ENCODE measurements at regions not wholly inside any gene's neighbourhood (a gene's known extent, or its start where the extent isn't known, plus 50 kb on each side); places are given as distances from the start of the nearest gene placed in this dataset.

DNA sequence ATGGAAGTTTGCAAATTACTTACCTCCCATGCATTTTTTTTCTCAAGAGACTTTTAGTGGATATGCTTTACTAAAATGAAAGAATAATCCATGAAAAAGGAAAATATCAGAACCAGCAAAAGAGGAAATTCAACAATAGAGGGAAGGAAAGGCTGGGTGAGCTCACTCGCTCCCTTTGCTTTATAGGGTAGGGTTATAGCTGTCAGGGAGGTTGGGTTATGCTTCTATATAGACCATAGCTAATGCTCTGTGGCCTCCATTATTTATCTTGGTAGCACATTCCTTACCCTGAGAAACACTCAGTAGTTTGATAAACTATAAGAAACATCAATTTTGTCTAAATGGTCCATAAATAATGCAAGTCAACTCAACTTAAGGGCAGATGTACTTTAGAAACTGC is 215.9 kb upstream of the FAR2 start:
- no peak for DNase-seq (ENCODE audit: low read depth in 3 of 3, low spot score in 2 of 3)

DNA sequence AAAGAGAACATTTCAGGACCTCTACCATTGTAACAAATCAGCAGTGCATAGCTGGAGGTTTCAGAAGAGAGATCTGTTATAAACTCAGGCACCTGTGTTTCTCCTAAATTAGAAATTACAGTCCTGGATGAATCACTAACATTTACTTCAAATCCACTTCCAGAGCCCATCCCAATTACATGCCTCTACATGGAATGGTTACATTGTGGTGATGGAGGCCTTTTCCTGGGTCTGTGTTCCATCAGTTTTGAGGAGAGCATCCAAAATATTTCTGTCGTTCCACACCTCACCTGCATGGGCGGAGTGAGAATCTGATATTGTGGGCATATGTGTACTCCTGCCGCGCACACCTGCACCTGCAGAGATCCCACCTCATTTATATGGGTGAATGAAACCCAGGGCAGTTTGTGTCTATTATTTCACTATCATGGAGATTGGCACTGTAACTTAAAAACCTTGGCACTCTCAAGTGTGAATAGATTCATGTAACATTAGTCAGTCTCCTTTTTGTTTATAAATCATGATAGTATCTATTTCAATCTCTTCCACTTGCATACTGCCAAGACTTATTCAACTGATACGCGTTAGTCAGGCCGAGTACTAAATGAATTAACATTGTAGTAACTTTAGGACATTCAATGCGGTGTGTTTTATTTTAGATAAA is 215.1 kb upstream of the FAR2 start:
- no peak for DNase-seq (ENCODE audit: low read depth in 3 of 3, low spot score in 2 of 3)

DNA sequence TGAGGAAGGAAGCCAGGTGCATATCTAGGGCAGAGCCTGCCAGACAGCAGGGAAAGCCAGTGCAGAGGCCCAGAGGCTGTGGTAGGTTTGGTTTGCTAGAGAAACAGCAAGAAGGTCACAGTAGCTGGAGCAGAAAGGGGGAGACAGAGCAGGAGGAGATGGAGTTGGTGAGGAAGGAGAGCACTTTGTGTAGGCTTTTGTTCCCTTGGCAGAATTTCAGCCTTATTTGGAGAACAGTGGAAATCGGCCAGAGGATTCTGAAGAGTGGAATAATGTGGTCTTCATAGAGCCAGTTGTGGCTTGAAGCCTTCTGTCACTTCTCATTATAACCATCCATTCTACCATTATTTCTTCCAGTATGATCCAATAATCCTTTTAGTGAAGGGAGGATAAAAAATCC is 212.9 kb upstream of the FAR2 start:
- no peak for DNase-seq (ENCODE audit: low read depth in 3 of 3, low spot score in 2 of 3)

DNA sequence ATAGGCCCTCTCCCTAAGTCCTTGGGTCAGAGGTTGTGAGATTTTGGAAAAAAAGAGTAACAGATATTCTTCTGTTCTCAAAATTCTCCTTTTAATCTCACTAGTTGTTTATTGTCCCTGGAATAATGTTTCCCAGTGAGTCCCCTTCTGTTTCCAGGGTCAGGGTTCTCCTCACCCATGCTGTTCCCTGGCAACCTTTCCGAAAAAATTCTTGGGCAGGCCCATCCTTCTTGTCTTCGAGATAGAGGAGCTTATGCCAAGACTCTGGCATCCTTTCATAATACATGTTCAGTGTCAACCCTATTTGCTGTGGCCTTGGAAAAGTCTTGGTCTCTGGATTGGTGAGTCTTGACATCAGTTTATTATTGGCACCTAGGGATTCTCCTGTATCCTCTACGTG is 212.4 kb upstream of the FAR2 start:
- no peak for DNase-seq (ENCODE audit: low read depth in 3 of 3, low spot score in 2 of 3)

DNA sequence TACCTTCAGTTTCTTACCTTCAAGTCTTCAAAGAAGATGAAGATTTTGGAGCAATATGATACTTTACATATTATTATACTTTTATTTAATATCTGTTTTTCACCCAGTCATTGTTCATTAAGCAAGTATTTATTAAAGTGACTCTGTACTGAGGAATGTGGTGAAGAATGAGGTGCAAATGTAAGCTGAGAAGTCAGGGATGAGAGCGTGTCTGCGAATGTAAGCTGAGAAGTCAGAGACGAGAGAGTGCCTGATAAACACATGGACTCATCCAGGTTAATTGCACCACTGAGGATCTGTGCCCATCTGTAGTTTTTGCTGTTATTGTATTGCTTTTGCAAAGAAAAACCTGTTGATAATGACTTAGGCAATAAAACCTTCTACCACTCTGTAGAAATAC is 211.9 kb upstream of the FAR2 start:
- no peak for DNase-seq (ENCODE audit: low read depth in 3 of 3, low spot score in 2 of 3)

DNA sequence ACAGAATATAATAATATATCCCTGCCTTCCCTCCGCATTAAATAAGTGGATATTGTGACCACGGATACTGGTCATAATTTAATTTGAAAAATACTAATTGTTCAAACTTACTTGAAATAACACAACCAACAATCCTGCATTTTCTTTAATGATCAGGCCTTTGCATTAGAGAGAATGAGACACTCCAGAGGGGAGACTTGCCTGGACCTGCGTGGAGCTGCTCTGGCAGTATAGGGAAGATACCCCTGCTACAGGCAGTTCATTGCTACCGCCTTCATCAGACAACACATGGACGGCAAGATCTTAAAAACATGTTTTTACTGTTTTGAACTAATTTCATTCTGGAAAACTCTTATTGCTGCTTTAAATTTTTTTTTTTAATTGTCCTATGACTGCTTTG is 211.0 kb upstream of the FAR2 start:
- DNase-seq (ENCODE audit: low read depth in 3 of 3, low spot score in 2 of 3): no peak

DNA sequence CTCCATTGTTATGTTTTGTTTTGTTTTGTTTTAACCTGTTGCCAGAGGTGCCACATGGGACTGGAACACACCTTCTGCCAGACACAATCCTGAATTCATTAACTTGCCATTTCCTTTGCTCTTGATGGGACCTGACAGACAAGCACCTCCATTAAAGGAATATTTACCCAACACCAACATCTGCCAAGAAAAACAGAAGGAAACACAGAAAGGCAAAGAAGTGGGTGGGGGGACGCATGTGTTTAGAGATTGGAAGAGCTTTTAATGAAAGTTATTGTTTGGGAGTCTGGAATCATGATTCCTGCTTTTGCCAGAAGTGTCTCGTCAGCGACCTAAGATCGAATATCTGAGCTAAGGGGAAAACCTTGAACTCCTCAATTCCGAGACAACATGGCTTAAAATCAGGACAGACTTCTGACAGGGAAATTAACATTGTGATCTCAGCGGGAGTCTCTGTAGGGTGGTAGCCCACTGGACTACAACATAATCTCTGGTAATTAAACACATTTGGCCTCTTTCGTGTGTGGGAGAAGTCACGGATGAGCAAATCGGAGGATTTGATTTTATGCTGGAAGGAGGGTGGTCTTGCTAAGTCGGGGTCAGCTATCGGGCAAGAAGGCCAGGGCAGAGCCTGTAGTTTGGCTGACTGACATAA is 210.4 kb upstream of the FAR2 start:
- no peak for DNase-seq (ENCODE audit: low read depth in 3 of 3, low spot score in 2 of 3)

DNA sequence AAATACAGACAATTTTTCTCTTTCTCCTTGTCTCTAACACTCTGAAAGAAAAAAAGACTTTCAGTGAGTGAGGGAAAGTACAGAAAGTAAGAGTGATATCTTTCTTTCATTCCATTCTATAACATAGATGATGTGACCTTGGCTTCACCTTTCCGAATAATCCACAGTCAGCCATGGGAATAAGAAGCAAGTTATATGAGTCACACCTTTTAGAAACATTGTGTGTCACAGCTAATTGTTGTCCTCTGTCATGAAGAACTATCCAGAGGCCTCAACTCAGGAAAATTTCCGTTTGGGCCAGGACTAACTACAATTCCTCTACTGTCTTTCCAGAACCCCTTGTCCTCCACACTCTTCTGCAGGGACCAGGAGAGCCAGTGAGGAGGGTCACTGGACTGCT is 209.7 kb upstream of the FAR2 start:
- DNase-seq (ENCODE audit: low read depth in 3 of 3, low spot score in 2 of 3): no peak

DNA sequence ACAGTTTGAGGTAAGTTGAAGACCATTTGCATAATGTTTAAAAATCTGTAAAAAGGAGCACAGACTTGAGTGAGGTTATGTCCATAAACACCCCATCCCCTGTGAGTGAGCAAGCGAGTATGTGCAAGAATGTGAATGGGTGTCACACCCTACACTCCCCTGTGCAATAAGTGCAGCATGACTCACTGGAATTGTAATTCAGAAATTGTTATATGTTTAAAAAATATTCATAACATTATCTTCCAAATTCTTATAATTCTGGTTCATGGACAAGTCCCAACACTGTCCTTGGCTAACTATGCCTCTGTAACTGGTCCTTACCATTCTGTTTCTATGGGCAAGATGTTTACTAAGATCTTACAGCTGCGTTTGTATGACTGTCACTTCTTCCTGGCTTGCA is 207.8 kb upstream of the FAR2 start:
- DNase-seq (ENCODE audit: low read depth in 3 of 3, low spot score in 2 of 3): no peak

DNA sequence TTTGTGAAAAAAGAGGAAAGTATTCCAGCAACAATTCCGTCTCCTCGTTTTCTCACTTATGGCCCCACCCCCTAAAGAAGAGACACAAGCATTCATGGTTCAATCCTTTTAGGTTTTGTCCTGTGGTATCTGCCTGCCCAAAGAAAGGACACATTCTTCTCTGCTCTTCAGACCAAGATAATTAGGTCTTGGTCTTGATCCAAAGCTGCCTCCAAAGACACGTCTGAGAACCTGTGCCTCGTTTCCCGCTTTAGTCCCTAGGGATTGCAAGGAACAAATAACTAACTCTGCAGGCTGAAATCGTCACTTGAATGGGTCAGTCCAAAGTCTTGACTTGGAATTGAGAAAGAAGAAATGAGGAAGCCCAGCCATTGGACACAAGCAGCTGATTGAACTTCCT is 202.7 kb upstream of the FAR2 start:
- no peak for DNase-seq (ENCODE audit: low read depth in 3 of 3, low spot score in 2 of 3)

DNA sequence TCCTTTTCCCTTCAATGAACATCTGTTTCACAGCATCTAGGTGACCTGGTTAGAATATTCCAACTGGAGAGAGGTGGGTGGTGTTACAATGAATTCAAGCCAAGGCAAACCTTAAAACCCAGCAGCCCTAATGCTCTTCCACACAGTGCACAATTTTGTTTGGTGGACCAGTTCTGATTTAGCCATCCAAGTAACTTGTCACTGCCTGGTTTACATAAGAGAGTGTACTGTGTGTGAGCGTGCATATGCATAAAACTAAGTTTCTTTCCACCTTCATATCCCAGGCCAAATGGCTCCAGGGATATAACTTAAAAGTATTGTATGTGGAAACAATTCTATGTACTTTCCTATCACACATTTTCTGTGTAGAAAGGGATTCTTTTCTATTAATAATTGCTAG is 200.4 kb upstream of the FAR2 start:
- no peak for DNase-seq (ENCODE audit: low read depth in 3 of 3, low spot score in 2 of 3)

DNA sequence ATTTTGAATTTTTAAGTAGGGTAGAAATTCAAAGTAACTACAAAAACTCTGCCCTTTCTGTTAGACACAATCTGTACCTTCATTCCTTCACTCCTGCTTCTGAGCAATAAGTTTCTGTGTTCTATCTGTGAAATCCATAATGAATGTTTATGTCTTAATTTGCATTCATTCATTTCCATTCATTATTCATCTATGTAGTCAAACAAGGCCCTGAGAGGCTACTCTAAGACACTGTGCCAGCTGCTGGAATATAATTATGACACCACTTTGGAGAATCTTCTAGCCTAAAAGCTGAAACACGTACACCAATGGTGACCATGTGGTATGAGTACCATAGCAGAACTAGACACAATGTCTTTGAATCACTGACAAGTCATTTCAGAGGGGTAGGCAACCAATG is 199.9 kb upstream of the FAR2 start:
- no peak for DNase-seq (ENCODE audit: low read depth in 3 of 3, low spot score in 2 of 3)

DNA sequence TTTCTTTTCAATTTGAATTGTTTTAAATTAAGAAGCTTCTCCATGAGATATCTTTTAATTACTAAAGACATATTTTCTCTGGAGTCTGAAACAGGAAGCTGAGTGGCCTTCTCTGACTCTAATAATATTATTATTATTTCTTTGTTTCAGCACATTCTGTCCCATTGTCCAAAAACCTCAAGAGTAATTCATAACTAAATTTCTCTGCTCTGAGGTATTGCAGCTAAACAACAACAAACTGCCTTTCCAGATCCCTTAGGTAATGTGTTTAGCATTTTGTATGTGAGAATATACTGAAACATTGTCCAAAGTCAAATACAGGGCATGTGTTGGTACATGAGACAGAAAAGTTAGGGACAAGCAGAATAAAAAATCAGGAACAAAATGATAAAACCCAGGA is 199.0 kb upstream of the FAR2 start:
- DNase-seq (ENCODE audit: low read depth in 3 of 3, low spot score in 2 of 3): no peak

DNA sequence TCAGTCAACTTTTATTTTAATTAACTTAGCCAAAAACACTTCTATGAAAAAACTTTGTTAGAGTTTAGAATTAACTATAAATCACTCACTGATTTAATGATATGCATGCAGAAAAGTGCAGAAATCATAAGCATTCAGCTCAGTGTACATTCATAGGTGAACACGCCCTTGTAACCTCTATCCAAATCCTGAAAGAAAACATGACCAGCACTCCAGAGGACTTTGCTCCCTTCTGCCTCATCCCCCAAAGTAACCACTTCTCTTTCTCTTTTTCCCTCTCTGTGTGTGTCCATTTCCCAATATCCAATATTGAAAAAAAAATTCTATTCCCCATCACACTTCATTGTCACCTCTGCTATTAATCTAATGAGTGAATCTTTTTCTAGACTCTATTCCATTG is 197.1 kb upstream of the FAR2 start:
- DNase-seq (ENCODE audit: low read depth in 3 of 3, low spot score in 2 of 3): no peak

DNA sequence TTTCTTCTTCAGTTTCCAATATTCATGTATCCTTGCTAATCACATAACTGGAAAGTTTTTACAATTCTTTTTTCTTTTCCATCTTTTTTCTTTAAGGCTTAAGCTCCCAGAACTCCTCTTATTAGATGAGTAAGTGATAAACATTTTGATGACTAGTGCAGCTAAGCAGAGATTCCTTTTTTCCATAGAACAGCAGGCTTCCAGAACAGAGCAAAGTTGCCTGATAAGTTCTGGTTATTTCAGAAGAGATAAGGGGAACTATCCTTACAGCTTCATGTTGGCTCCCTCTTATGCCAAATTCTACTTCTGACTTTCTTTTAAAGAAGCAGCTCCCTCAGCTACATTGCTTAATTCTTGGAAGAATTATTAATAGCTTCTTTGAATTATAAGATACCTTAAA is 194.7 kb upstream of the FAR2 start:
- DNase-seq (ENCODE audit: low read depth in 3 of 3, low spot score in 2 of 3): no peak

DNA sequence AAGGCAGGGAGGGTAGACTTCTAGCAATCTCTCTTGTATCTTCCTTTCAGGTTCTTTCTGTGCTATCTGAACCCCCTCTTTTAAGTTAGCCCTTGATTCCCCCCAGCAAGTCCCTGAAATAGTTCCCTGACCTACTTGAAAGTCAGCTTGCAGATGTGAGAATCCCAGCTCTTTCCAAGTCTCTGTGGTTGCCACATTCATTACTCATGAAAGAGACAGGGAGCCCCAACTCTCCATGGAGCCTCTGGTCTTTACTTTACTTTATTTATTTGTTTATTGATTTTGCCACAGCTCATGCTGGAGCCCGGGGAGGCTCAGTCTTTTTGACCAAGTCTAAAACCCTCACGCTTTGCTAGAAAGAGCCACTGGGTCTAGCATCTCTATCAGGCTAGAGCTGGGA is 193.6 kb upstream of the FAR2 start:
- no peak for DNase-seq (ENCODE audit: low read depth in 3 of 3, low spot score in 2 of 3)

DNA sequence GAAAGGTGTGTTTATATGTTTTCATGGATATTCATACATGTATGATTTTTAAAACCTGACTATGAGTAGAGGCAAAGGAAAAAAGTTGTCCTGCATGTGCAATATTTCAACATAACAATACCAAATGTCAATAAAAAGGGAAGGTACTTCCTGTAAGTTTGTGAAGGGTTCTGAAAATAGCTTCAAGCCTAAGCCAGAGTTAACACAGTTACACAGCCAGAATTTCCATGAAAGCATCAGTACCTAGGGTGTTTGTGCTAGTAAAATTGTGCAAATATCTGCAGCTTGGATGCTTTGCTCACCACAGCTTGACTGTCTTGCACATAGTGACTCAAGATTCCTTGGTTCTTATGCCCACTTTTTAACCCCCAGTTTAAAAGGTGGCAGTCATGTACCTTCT is 193.1 kb upstream of the FAR2 start:
- no peak for DNase-seq (ENCODE audit: low read depth in 3 of 3, low spot score in 2 of 3)

DNA sequence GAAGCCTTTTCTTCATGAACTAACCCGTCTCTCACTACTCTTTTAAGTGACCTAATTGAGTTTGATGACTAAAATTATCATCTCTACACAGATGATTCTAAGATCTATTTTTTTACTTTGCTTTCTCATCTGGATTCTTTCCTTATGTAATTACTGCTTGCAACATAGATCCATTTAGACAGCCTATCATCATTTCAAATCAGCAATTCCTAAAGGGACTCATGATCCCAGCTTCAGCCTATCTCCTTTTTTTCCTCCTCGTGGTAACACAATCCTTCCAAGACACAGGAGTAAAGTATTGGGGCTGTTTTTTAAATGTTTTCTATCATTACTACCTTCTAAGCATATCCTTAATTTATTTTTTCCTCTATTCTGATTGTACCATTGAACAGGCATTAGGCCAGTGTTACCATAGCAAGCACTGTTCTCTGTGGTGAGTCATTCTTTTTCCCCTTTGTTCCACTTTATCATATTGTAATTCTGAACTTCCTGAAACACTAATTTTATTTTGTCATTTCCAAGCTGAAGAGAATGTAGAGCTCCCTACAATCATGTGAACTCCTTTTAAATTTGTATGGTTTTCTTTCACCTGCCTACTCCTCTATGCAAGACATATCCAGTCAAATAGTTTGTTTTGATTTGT is 190.4 kb upstream of the FAR2 start:
- no peak for DNase-seq (ENCODE audit: low read depth in 3 of 3, low spot score in 2 of 3)

DNA sequence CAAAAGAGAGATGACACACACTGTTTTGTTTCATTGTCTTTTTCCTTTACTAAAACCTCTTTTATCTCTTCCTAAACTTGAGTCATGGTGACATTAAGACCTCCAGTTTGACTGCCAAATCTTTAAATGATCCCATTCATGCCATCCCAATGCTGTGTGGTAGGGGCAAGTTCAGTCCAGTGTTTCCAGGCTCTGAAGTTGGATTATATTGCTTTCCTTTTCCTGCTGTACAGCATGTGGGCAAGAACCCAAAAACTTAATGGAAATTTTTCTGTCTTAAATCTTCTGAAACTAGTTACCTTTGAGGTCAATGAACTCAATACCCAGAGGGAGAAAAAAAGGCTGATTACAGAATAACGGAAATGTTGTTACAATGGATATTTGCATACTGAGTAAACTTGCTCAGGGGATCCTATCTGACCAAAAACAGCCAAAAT is 187.1 kb upstream of the FAR2 start:
- DNase-seq (ENCODE audit: low read depth in 3 of 3, low spot score in 2 of 3): no peak

DNA sequence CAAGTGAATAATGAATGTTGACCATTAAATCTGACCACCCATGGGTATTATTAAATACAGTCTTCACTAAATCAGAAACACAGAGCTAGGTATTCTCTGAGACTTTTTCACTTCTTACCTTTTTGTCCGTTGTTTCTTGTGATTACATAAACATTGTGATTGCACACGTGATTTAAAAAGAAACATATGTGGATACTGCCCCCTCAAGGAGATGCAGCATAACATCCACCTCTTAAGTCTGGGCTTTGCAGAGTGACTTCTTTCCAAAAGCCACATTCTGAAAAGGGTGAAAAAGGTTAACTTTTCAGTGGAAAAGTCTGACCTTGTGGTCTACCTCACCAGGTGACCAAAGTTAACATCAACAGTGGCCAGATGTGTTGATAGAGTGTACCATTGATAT is 185.5 kb upstream of the FAR2 start:
- DNase-seq (ENCODE audit: low read depth in 3 of 3, low spot score in 2 of 3): no peak

DNA sequence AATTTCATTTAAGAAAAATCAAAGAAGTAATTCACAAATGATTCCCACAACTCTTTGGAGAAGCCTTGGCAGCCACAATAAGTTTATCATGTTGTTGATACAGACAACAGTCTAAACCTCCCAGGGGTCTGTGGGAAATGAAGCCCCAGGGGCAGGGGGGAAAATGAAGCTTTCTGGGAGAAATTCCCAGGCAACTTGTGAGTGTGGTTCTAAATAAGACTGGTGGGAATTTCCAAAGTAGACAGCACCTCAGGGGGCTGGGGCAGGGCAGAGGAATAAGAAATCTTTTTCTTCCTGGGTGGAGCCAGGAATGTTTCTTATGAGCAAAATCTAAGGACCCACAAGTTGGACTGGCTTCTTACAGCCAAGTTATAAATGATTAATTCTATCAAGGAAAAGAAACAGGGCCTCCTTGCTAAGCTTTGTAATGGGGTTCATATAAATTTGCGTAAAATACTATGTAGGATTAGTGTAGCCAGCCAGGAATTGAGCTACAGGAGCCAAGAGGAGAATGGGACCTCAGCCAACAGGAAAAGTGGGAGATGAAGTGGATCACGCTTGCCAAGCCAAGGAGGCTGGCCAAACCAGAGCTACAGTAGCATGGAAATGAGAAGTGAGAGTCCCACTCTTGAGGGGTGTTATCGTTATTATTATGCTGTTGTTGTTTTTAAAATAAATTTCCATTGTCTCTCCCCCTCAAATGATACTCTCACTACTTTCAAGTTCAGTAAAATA is 182.9 kb upstream of the FAR2 start:
- peak in 1 of 3 donors; percentile 13 for DNase-seq (ENCODE audit: low read depth in 3 of 3, low spot score in 2 of 3)

DNA sequence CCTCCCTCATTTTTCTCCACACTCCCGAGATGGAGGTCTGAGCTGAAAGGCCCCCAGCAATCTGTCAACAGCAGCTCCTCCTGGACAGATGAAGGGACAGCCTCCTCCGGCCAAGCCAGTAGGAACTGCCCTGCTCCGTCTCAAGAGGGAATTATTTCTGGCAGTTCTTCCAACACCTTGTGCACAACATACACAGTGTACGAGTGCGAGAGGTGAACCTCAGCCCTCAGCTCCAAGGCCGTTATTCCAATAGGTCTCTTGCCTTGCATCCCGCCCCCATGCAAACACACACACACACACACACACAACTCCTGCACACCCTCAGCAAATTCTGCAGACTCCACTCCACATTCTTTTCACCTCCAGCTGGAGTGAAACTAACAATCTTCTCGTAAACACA is 181.7 kb upstream of the FAR2 start:
- DNase-seq (ENCODE audit: low read depth in 3 of 3, low spot score in 2 of 3): no peak

Measured in right renal cortex interstitium (tissue), 3 donors.